HEK293 (cell line): ENCODE measurements at regions not wholly inside any gene's neighbourhood (a gene's known extent, or its start where the extent isn't known, plus 50 kb on each side); places are given as distances from the start of the nearest gene placed in this dataset.
A peak's percentile ranks its signal among the peaks of the same experiment; 100 is the strongest.

Source experiments
- FEZF1 ChIP-seq: fragments of 450-650 bp; formaldehyde crosslinking; IDR thresholded peaks from 2 replicates; pipeline ENCODE4 v1.5.1; 2016; ENCODE audit warnings: missing biosample characterization, missing genetic modification characterization
- MZF1 ChIP-seq: fragments of 450-650 bp; formaldehyde crosslinking; IDR thresholded peaks from 2 replicates; pipeline ENCODE4 v1.5.1; 2017; ENCODE audit warnings: missing biosample characterization, missing genetic modification characterization, borderline replicate concordance
- PRDM1 ChIP-seq: fragments of 450-650 bp; formaldehyde crosslinking; IDR thresholded peaks from 2 replicates; pipeline ENCODE4; 2016; ENCODE audit warnings: missing biosample characterization, missing genetic modification characterization
- SCRT1 ChIP-seq: fragments of 450-650 bp; formaldehyde crosslinking; IDR thresholded peaks from 2 replicates; pipeline ENCODE4 v1.5.1; 2016; ENCODE audit warnings: missing biosample characterization, missing genetic modification characterization, borderline replicate concordance
- SP3 ChIP-seq: fragments of 450-650 bp; formaldehyde crosslinking; IDR thresholded peaks from 2 replicates; pipeline ENCODE4 v1.5.1; 2016; ENCODE audit warnings: missing biosample characterization, missing genetic modification characterization
- ZEB2 ChIP-seq: fragments of 450-650 bp; formaldehyde crosslinking; IDR thresholded peaks from 2 replicates; pipeline ENCODE4 v1.5.1; 2016; ENCODE audit warnings: missing biosample characterization, missing genetic modification characterization
- ZNF10 ChIP-seq: fragments of 450-650 bp; formaldehyde crosslinking; IDR thresholded peaks from 2 replicates; pipeline ENCODE4 v1.5.1; 2017; ENCODE audit warnings: missing biosample characterization, missing genetic modification characterization
- ZNF146 ChIP-seq: fragments of 450-650 bp; formaldehyde crosslinking; IDR thresholded peaks from 2 replicates; pipeline ENCODE4 v1.5.1; 2016; ENCODE audit warnings: missing biosample characterization, missing genetic modification characterization
- ZNF514 ChIP-seq: fragments of 450-650 bp; formaldehyde crosslinking; IDR thresholded peaks from 2 replicates; pipeline ENCODE4 v1.5.1; 2016; ENCODE audit warnings: missing biosample characterization, missing genetic modification characterization
- ZNF521 ChIP-seq: fragments of 450-650 bp; formaldehyde crosslinking; IDR thresholded peaks from 2 replicates; pipeline ENCODE4 v1.5.1; 2017; ENCODE audit warnings: missing biosample characterization, mild to moderate bottlenecking, missing genetic modification characterization
- ZNF610 ChIP-seq: fragments of 450-650 bp; formaldehyde crosslinking; IDR thresholded peaks from 2 replicates; pipeline ENCODE4 v1.5.1; 2016; ENCODE audit warnings: missing biosample characterization, missing genetic modification characterization, borderline replicate concordance
- ZNF830 ChIP-seq: fragments of 450-650 bp; IDR thresholded peaks from 2 replicates; pipeline ENCODE4 v1.5.0; 2018; ENCODE audit warnings: missing biosample characterization, missing genetic modification characterization, low read depth, mild to moderate bottlenecking, moderate library complexity
- ZNF837 ChIP-seq: fragments of 450-650 bp; formaldehyde crosslinking; IDR thresholded peaks from 2 replicates; pipeline ENCODE4 v1.5.1; 2016; ENCODE audit warnings: missing biosample characterization, missing genetic modification characterization
- ZSCAN30 ChIP-seq: fragments of 450-650 bp; IDR thresholded peaks from 2 replicates; pipeline ENCODE4 v1.5.1; 2018; ENCODE audit warnings: missing biosample characterization, mild to moderate bottlenecking, missing genetic modification characterization, moderate library complexity
- TF ChIP-seq, protein P1 (sequence below): fragments of 450-650 bp; formaldehyde crosslinking; conservative IDR thresholded peaks from 2 replicates; pipeline ENCODE4 v1.5.1; 2016; ENCODE audit warnings: low read depth, missing biosample characterization, missing genetic modification characterization
- TF ChIP-seq, protein P2 (sequence below): fragments of 450-650 bp; formaldehyde crosslinking; IDR thresholded peaks from 2 replicates; pipeline ENCODE4 v1.5.1; 2016; ENCODE audit warnings: missing biosample characterization, missing genetic modification characterization
- TF ChIP-seq, protein P3 (sequence below): fragments of 450-650 bp; formaldehyde crosslinking; IDR thresholded peaks from 2 replicates; pipeline ENCODE4 v1.5.1; 2016; ENCODE audit warnings: missing biosample characterization, missing genetic modification characterization
- TF ChIP-seq, protein P4 (sequence below): fragments of 450-650 bp; formaldehyde crosslinking; IDR thresholded peaks from 2 replicates; pipeline ENCODE4 v1.5.1; 2016; ENCODE audit warnings: missing biosample characterization, missing genetic modification characterization
- TF ChIP-seq, protein P5 (sequence below): fragments of 450-650 bp; formaldehyde crosslinking; IDR thresholded peaks from 2 replicates; pipeline ENCODE4 v1.5.1; 2016; ENCODE audit warnings: missing biosample characterization, missing genetic modification characterization
- TF ChIP-seq, protein P6 (sequence below): fragments of 450-650 bp; formaldehyde crosslinking; IDR thresholded peaks from 2 replicates; pipeline ENCODE4 v1.5.1; 2017; ENCODE audit warnings: missing biosample characterization, missing genetic modification characterization

DNA sequence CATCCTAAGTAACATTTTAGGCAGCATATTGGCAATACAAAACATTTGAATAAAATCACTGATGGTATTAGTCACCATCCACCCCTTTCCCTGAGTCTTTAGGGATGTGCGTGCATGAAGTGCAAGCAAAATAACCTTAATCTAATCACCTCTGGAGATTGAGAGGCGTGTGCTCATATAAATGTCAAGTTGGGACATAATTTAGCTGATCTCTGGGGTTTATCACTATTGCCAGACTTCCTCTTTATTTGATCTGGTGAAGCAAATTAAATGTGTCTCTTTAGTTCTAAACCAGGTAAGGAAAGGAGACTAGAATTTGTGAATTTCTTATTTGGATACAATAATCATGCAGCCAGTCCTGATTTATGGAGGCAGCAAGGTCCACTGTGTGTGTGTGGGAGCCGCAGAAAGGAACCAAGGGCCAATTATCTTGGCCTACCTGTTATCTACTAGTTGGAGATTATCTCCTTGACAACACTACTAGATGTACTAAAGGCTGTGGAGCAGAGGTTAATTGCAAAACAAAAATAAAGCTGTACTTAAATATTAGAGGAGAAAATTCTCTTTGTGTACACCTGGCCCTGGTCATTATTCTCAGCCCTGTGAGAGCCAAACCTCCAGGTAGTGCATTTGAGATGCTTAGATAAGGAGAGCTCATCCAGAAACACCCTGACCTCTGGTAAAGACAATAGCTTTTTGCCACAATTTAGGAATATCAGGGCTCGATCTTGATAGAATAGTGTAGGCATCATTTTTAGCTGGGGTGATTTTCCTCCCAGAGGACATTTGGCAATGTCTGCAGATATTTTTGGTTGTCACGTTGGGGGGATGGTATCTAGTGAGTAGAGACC, 78.2 kb downstream of the HRH4 start (continued):
- TF ChIP-seq, protein P1, sequence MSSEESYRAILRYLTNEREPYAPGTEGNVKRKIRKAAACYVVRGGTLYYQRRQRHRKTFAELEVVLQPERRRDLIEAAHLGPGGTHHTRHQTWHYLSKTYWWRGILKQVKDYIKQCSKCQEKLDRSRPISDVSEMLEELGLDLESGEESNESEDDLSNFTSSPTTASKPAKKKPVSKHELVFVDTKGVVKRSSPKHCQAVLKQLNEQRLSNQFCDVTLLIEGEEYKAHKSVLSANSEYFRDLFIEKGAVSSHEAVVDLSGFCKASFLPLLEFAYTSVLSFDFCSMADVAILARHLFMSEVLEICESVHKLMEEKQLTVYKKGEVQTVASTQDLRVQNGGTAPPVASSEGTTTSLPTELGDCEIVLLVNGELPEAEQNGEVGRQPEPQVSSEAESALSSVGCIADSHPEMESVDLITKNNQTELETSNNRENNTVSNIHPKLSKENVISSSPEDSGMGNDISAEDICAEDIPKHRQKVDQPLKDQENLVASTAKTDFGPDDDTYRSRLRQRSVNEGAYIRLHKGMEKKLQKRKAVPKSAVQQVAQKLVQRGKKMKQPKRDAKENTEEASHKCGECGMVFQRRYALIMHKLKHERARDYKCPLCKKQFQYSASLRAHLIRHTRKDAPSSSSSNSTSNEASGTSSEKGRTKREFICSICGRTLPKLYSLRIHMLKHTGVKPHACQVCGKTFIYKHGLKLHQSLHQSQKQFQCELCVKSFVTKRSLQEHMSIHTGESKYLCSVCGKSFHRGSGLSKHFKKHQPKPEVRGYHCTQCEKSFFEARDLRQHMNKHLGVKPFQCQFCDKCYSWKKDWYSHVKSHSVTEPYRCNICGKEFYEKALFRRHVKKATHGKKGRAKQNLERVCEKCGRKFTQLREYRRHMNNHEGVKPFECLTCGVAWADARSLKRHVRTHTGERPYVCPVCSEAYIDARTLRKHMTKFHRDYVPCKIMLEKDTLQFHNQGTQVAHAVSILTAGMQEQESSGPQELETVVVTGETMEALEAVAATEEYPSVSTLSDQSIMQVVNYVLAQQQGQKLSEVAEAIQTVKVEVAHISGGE (tag by site-specific recombination), result no peak
- TF ChIP-seq ZSCAN30 (no peak), ZNF521 (tag by site-specific recombination) (no peak), ZEB2 (tag by site-specific recombination) (no peak), SCRT1 (no peak), SP3 (no peak), FEZF1 (tag by site-specific recombination) (peak; percentile 73), PRDM1 (tag by site-specific recombination) (peak; percentile 6; the same call in 1 of the 2 replicates), ZNF837 (no peak), ZNF10 (tag by site-specific recombination) (no peak), ZNF830 (tag by site-specific recombination) (no peak), ZNF146 (tag by site-specific recombination) (no peak), ZNF610 (tag by site-specific recombination) (no peak), ZNF514 (tag by site-specific recombination) (no peak), MZF1 (no peak)
- TF ChIP-seq, protein P2, sequence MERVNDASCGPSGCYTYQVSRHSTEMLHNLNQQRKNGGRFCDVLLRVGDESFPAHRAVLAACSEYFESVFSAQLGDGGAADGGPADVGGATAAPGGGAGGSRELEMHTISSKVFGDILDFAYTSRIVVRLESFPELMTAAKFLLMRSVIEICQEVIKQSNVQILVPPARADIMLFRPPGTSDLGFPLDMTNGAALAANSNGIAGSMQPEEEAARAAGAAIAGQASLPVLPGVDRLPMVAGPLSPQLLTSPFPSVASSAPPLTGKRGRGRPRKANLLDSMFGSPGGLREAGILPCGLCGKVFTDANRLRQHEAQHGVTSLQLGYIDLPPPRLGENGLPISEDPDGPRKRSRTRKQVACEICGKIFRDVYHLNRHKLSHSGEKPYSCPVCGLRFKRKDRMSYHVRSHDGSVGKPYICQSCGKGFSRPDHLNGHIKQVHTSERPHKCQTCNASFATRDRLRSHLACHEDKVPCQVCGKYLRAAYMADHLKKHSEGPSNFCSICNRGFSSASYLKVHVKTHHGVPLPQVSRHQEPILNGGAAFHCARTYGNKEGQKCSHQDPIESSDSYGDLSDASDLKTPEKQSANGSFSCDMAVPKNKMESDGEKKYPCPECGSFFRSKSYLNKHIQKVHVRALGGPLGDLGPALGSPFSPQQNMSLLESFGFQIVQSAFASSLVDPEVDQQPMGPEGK (tag by site-specific recombination), result no peak
- TF ChIP-seq, protein P3, sequence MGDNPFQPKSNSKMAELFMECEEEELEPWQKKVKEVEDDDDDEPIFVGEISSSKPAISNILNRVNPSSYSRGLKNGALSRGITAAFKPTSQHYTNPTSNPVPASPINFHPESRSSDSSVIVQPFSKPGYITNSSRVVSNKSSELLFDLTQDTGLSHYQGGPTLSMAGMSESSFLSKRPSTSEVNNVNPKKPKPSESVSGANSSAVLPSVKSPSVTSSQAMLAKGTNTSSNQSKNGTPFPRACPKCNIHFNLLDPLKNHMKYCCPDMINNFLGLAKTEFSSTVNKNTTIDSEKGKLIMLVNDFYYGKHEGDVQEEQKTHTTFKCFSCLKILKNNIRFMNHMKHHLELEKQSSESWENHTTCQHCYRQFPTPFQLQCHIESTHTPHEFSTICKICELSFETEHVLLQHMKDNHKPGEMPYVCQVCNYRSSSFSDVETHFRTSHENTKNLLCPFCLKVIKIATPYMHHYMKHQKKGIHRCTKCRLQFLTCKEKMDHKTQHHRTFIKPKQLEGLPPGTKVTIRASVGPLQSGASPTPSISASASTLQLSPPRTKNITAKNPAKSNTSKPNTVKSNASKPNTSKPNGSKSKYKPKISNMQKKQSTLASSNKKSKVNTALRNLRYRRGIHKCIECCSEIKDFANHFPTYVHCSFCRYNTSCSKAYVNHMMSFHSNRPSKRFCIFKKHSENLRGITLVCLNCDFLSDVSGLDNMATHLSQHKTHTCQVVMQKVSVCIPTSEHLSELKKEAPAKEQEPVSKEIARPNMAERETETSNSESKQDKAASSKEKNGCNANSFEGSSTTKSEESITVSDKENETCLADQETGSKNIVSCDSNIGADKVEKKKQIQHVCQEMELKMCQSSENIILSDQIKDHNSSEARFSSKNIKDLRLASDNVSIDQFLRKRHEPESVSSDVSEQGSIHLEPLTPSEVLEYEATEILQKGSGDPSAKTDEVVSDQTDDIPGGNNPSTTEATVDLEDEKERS (tag by site-specific recombination), result no peak
- TF ChIP-seq, protein P4, sequence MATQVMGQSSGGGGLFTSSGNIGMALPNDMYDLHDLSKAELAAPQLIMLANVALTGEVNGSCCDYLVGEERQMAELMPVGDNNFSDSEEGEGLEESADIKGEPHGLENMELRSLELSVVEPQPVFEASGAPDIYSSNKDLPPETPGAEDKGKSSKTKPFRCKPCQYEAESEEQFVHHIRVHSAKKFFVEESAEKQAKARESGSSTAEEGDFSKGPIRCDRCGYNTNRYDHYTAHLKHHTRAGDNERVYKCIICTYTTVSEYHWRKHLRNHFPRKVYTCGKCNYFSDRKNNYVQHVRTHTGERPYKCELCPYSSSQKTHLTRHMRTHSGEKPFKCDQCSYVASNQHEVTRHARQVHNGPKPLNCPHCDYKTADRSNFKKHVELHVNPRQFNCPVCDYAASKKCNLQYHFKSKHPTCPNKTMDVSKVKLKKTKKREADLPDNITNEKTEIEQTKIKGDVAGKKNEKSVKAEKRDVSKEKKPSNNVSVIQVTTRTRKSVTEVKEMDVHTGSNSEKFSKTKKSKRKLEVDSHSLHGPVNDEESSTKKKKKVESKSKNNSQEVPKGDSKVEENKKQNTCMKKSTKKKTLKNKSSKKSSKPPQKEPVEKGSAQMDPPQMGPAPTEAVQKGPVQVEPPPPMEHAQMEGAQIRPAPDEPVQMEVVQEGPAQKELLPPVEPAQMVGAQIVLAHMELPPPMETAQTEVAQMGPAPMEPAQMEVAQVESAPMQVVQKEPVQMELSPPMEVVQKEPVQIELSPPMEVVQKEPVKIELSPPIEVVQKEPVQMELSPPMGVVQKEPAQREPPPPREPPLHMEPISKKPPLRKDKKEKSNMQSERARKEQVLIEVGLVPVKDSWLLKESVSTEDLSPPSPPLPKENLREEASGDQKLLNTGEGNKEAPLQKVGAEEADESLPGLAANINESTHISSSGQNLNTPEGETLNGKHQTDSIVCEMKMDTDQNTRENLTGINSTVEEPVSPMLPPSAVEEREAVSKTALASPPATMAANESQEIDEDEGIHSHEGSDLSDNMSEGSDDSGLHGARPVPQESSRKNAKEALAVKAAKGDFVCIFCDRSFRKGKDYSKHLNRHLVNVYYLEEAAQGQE (tag by site-specific recombination), result no peak
- TF ChIP-seq, protein P5, sequence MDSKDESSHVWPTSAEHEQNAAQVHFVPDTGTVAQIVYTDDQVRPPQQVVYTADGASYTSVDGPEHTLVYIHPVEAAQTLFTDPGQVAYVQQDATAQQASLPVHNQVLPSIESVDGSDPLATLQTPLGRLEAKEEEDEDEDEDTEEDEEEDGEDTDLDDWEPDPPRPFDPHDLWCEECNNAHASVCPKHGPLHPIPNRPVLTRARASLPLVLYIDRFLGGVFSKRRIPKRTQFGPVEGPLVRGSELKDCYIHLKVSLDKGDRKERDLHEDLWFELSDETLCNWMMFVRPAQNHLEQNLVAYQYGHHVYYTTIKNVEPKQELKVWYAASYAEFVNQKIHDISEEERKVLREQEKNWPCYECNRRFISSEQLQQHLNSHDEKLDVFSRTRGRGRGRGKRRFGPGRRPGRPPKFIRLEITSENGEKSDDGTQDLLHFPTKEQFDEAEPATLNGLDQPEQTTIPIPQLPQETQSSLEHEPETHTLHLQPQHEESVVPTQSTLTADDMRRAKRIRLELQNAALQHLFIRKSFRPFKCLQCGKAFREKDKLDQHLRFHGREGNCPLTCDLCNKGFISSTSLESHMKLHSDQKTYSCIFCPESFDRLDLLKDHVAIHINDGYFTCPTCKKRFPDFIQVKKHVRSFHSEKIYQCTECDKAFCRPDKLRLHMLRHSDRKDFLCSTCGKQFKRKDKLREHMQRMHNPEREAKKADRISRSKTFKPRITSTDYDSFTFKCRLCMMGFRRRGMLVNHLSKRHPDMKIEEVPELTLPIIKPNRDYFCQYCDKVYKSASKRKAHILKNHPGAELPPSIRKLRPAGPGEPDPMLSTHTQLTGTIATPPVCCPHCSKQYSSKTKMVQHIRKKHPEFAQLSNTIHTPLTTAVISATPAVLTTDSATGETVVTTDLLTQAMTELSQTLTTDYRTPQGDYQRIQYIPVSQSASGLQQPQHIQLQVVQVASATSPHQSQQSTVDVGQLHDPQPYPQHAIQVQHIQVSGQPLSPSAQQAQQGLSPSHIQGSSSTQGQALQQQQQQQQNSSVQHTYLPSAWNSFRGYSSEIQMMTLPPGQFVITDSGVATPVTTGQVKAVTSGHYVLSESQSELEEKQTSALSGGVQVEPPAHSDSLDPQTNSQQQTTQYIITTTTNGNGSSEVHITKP (tag by site-specific recombination), result peak; percentile 11; the same call in 1 of the 2 replicates
- TF ChIP-seq, protein P6, sequence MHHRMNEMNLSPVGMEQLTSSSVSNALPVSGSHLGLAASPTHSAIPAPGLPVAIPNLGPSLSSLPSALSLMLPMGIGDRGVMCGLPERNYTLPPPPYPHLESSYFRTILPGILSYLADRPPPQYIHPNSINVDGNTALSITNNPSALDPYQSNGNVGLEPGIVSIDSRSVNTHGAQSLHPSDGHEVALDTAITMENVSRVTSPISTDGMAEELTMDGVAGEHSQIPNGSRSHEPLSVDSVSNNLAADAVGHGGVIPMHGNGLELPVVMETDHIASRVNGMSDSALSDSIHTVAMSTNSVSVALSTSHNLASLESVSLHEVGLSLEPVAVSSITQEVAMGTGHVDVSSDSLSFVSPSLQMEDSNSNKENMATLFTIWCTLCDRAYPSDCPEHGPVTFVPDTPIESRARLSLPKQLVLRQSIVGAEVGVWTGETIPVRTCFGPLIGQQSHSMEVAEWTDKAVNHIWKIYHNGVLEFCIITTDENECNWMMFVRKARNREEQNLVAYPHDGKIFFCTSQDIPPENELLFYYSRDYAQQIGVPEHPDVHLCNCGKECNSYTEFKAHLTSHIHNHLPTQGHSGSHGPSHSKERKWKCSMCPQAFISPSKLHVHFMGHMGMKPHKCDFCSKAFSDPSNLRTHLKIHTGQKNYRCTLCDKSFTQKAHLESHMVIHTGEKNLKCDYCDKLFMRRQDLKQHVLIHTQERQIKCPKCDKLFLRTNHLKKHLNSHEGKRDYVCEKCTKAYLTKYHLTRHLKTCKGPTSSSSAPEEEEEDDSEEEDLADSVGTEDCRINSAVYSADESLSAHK, result 0 out of 2 replicates have a peak, but pooled peaks have one; percentile 28
